Effector CD8-positive, alpha-beta T cell (primary cell): ENCODE measurements at regions not wholly inside any gene's neighbourhood (a gene's known extent, or its start where the extent isn't known, plus 50 kb on each side); places are given as distances from the start of the nearest gene placed in this dataset.
"Not testable (repeated sequence)": the region's sequence is repeated elsewhere in the genome, so short reads cannot be mapped to it uniquely, and the experiment has no call there.

ENCODE experiments used
- DNase-seq: peaks from one replicate; lab custom pipeline; 2025; lab: John Stamatoyannopoulos, UW

GRCh38 chr9:84504360-84504759, 163.8 kb upstream of the SLC28A3 start:
- DNase-seq = no peak

GRCh38 chr9:84511651-84512050, 157.9 kb upstream of the NTRK2 start:
- no peak for DNase-seq

GRCh38 chr9:84512493-84512892, 157.0 kb upstream of the NTRK2 start:
- DNase-seq = no peak

GRCh38 chr9:84513473-84513872, 156.1 kb upstream of the NTRK2 start:
- no peak for DNase-seq

GRCh38 chr9:84513979-84514378, 155.6 kb upstream of the NTRK2 start:
- no peak for DNase-seq

- DNase-seq = no peak
Observed at GRCh38 chr9:84514421-84514820, 155.1 kb upstream of the NTRK2 start.

- no peak for DNase-seq
Observed at GRCh38 chr9:84517026-84517425, 152.5 kb upstream of the NTRK2 start.

- no peak for DNase-seq
Observed at GRCh38 chr9:84519413-84519812, 150.1 kb upstream of the NTRK2 start.

GRCh38 chr9:84521208-84521607, 148.3 kb upstream of the NTRK2 start:
- no peak for DNase-seq

GRCh38 chr9:84526211-84526610, 143.3 kb upstream of the NTRK2 start:
- DNase-seq = not testable (repeated sequence)

- DNase-seq = not testable (repeated sequence)
Observed at GRCh38 chr9:84527060-84527720, 142.3 kb upstream of the NTRK2 start.

GRCh38 chr9:84535973-84536372, 133.6 kb upstream of the NTRK2 start:
- DNase-seq = not testable (repeated sequence)

DNA sequence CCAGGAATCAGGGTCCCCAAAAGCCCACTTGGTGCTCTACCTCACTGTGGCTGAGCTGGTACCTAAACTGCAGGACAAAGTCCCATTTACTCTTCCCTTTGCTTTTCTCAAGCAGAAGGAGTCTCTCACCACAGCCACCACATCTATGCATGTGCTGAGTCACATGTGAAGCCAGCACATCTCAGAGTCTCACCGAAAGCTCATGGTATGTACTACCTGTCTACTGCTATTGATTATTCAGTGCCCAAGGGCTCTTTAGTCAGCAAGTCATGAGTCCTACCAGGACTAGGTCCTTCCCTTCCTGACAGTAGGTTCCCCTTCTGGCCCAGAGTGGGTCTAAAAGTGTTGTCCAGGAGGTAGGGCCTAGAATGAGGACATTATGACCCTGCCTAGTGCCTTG, 130.7 kb upstream of the NTRK2 start:
- no peak for DNase-seq

- DNase-seq = no peak
Observed at GRCh38 chr9:84542554-84542953, 127.0 kb upstream of the NTRK2 start.

GRCh38 chr9:84554069-84554664, 115.4 kb upstream of the NTRK2 start:
- no peak for DNase-seq

DNA sequence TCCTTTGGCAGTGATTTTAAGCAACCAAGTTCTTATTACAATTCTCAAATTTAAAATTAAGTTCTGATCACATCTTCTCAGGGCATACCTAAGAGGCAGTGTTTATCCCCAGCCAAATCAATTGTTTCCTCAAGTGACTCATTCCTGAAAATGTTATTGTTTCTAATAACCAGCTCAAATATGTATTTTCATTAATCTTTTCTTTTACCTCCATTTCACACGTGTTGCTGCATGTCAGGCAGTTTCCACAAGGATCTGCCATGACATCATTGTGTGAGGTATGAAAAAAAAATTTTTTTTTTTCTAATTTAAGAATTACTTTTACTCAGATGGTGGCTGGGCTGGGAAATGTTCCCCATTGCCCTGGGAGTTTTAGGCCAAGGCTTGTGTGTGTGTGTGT, 113.0 kb upstream of the NTRK2 start:
- DNase-seq = no peak

DNA sequence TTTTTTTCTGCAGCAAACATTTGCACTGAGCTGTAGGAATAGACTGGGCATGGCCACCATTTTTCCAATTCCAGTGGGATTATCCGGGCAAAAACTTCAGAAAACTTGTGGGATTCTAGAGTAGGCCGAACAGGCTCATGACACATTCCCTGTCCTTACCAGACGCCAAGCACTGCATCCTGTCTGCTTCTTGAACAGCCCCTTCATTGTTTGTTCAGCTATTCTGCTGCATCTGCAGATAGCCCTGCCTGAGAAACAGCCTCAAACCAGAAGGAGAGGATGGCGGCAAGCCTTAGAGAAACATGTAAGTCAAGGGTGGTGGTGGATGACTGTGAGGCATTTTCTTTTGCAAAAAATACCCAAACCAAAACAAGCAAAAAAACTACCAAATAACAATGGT, 111.8 kb upstream of the NTRK2 start:
- no peak for DNase-seq

GRCh38 chr9:84563691-84564090, 105.8 kb upstream of the NTRK2 start:
- no peak for DNase-seq

DNA sequence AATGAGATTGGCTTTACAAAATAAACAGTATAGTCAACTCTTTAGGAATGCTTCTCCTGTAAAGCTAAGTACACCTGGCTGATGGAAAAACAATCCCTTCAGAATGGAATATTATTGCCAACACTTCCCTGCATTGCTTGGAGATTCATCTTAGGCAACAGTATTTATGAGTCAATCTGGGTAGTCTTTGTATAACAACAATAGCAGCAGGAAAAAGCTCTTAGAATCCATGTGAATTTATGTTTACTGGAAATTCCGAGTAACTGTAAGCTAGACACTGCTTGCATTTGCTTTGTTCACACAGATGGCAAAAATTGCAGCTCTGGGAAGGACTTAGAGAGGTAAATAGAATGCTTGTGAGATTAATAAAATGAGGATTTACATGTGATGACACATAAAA, 101.7 kb upstream of the NTRK2 start:
- no peak for DNase-seq

GRCh38 chr9:84570482-84571154, 98.9 kb upstream of the NTRK2 start:
- DNase-seq = no peak

DNA sequence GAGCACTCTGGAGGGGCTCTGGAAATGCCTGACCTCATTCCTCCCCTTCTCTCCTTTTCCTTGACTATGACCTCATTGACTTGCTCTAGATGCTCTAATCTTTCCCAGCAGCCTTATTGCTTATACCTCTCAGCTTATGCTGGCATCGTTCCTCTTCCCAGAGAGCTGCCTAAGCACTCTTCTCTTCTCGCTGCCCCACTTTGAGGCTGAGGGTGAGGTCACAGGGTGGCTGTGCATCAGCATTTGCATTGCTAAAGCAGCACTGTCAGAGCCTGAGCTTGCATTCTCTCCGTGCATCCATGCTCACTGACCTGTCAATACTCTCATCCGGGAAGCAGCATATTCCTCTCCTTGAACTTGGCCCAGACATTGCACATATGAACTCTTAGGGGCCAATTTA, 96.4 kb upstream of the NTRK2 start:
- no peak for DNase-seq

GRCh38 chr9:84575705-84576104, 93.8 kb upstream of the NTRK2 start:
- DNase-seq = no peak

- DNase-seq = no peak
Observed at GRCh38 chr9:84583866-84584265, 85.7 kb upstream of the NTRK2 start.
